ENCODE measurements at regions not wholly inside any gene's neighbourhood (a gene's known extent, or its start where the extent isn't known, plus 50 kb on each side); places are given as distances from the start of the nearest gene placed in this dataset.

- intact Hi-C loops (cut with DNase I), result no loop called here
- WGBS, result 61% methylated on average over 1 of the region's 1 CpG
- Histone ChIP-seq H3K4me1 (no peaks in the 10 kb centered on the region), H3K27ac (replicated peaks in 1 of 4) (no peak overlapping the region), H3K4me3 (no peak overlapping the region), H3K27me3 (no peaks in the 10 kb centered on the region), H3K9me3 (no peaks in the 10 kb centered on the region), H3K36me3 (no peaks in the 10 kb centered on the region)
- no peak for DNase-seq (ENCODE audit: extremely low spot score)
- TF ChIP-seq POLR2A (IDR thresholded peaks at IDR 0.05; ENCODE audit: low read depth) (no peak), CTCF (IDR thresholded peaks at IDR 0.05) (no peak), EP300 (IDR thresholded peaks at IDR 0.05) (no peak), POLR2AphosphoS5 (IDR thresholded peaks at IDR 0.05) (no peak)
Measured at GRCh38 chr7:17488829-17489228, 190.4 kb downstream of the AHR start.

GRCh38 chr7:17489961-17490360, 191.5 kb downstream of the AHR start:
- WGBS, result 76% methylated on average over 4 of the region's 4 CpGs
- Histone ChIP-seq H3K36me3 (no peaks in the 10 kb centered on the region), H3K27ac (replicated peaks in 1 of 4) (no peak overlapping the region), H3K9me3 (no peaks in the 10 kb centered on the region), H3K27me3 (no peaks in the 10 kb centered on the region), H3K4me3 (no peak overlapping the region), H3K4me1 (no peaks in the 10 kb centered on the region)
- intact Hi-C loops (cut with DNase I), result no loop called here
- no peak for TF ChIP-seq POLR2A (IDR thresholded peaks at IDR 0.05; ENCODE audit: low read depth)
- no peak for TF ChIP-seq CTCF (IDR thresholded peaks at IDR 0.05)
- no peak for TF ChIP-seq EP300 (IDR thresholded peaks at IDR 0.05)
- no peak for TF ChIP-seq POLR2AphosphoS5 (IDR thresholded peaks at IDR 0.05)
- DNase-seq (ENCODE audit: extremely low spot score), result no peak

- Histone ChIP-seq H3K9me3 (no peaks in the 10 kb centered on the region), H3K36me3 (no peaks in the 10 kb centered on the region), H3K4me3 (no peak overlapping the region), H3K27ac (replicated peaks in 1 of 4) (no peak overlapping the region), H3K27me3 (no peaks in the 10 kb centered on the region), H3K4me1 (peaks cover 0 to 5% (median 0%) of the 10 kb centered on the region in 4 donors)
- intact Hi-C loops (cut with DNase I), result no loop called here
- TF ChIP-seq EP300 (IDR thresholded peaks at IDR 0.05), result no peak
- no peak for TF ChIP-seq POLR2A (IDR thresholded peaks at IDR 0.05; ENCODE audit: low read depth)
- TF ChIP-seq CTCF (IDR thresholded peaks at IDR 0.05), result no peak
- no peak for TF ChIP-seq POLR2AphosphoS5 (IDR thresholded peaks at IDR 0.05)
- WGBS, result 94% methylated on average over 5 of the region's 5 CpGs
- DNase-seq (ENCODE audit: extremely low spot score), result no peak
Measured at GRCh38 chr7:17490825-17491224, 192.4 kb downstream of the AHR start.

- Histone ChIP-seq H3K36me3 (no peaks in the 10 kb centered on the region), H3K27me3 (no peaks in the 10 kb centered on the region), H3K9me3 (no peaks in the 10 kb centered on the region), H3K4me1 (peaks cover 0 to 18% (median 4%) of the 10 kb centered on the region in 4 donors), H3K4me3 (no peak overlapping the region), H3K27ac (replicated peaks in 1 of 4) (no peak overlapping the region)
- intact Hi-C loops (cut with DNase I), result no loop called here
- DNase-seq (ENCODE audit: extremely low spot score), result no peak
- TF ChIP-seq POLR2A (IDR thresholded peaks at IDR 0.05; ENCODE audit: low read depth), result no peak
- WGBS, result 78% methylated on average over 4 of the region's 4 CpGs
Measured at GRCh38 chr7:17492437-17492836, 194.0 kb downstream of the AHR start.

- intact Hi-C loops (cut with DNase I), result no loop called here
- no peak overlapping the region for H3K4me3 ChIP-seq
- H3K4me1 ChIP-seq, result peaks cover 0 to 18% (median 4%) of the 10 kb centered on the region in 4 donors
- H3K9me3 ChIP-seq, result no peaks in the 10 kb centered on the region
- H3K27me3 ChIP-seq, result no peaks in the 10 kb centered on the region
- no peak overlapping the region for H3K27ac ChIP-seq (replicated peaks in 1 of 4)
- WGBS, result 87% methylated on average over 2 of the region's 2 CpGs
- no peak for DNase-seq (ENCODE audit: extremely low spot score)
- TF ChIP-seq CTCF (IDR thresholded peaks at IDR 0.05) (no peak), EP300 (IDR thresholded peaks at IDR 0.05) (no peak), POLR2AphosphoS5 (IDR thresholded peaks at IDR 0.05) (no peak), POLR2A (IDR thresholded peaks at IDR 0.05; ENCODE audit: low read depth) (no peak)
- no peaks in the 10 kb centered on the region for H3K36me3 ChIP-seq
Measured at GRCh38 chr7:17493446-17493845, 195.0 kb downstream of the AHR start.

Data from esophagus muscularis mucosa (tissue), 4 donors.